ENCODE measurements at regions not wholly inside any gene's neighbourhood (a gene's known extent, or its start where the extent isn't known, plus 50 kb on each side); places are given as distances from the start of the nearest gene placed in this dataset.

- TF ChIP-seq, protein P1, sequence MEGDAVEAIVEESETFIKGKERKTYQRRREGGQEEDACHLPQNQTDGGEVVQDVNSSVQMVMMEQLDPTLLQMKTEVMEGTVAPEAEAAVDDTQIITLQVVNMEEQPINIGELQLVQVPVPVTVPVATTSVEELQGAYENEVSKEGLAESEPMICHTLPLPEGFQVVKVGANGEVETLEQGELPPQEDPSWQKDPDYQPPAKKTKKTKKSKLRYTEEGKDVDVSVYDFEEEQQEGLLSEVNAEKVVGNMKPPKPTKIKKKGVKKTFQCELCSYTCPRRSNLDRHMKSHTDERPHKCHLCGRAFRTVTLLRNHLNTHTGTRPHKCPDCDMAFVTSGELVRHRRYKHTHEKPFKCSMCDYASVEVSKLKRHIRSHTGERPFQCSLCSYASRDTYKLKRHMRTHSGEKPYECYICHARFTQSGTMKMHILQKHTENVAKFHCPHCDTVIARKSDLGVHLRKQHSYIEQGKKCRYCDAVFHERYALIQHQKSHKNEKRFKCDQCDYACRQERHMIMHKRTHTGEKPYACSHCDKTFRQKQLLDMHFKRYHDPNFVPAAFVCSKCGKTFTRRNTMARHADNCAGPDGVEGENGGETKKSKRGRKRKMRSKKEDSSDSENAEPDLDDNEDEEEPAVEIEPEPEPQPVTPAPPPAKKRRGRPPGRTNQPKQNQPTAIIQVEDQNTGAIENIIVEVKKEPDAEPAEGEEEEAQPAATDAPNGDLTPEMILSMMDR (IDR thresholded peaks at IDR 0.05; ENCODE audit: extremely low read depth in 1 of 2, insufficient read depth in 1 of 2, low read depth in 1 of 2, low read length in 2 of 2): no peak
- TF ChIP-seq FOS (IDR thresholded peaks at IDR 0.05; ENCODE audit: borderline replicate concordance, insufficient read depth, low read length): no peak
- TF ChIP-seq MAX (IDR thresholded peaks at IDR 0.05; ENCODE audit: insufficient read depth, insufficient read length): no peak
- TF ChIP-seq POLR2A (IDR thresholded peaks at IDR 0.05; ENCODE audit: low read depth, low read length): no peak
These were observed 801.6 kb upstream of the TSPY4 start for GRCh38 chrY:8535704-8536103.

All from endothelial cell of umbilical vein (primary cell).